ENCODE measurements at regions not wholly inside any gene's neighbourhood (a gene's known extent, or its start where the extent isn't known, plus 50 kb on each side); places are given as distances from the start of the nearest gene placed in this dataset.

DNA sequence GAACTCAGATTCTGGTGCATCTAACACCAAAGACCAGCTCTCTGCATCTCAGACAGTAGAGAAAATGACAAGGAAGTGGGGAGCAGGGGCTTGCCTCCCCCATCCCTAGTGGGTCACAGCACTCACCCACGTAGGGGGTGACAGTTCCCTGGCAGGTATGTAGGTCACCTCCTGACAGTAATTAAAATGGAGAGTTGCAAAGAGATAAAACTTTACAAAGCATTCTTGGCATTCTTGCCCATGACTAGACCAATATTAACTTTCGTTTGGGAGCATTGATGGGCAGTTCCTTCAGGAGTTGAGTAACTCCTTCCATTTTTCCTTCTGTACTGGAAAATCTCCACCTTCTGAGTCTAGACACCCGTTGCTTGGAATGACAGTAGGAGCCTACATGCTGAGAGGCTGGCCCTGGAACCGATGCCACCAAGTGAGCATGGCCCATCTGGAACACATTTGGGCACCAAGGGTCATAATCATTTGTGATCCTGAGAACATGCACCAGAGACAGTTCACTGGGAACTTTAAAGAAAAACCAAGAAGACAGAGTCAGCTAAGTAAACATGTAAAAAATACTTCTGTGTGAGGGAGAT is 81.5 kb upstream of the MSX2 start (continued):
- TF ChIP-seq, protein P1, sequence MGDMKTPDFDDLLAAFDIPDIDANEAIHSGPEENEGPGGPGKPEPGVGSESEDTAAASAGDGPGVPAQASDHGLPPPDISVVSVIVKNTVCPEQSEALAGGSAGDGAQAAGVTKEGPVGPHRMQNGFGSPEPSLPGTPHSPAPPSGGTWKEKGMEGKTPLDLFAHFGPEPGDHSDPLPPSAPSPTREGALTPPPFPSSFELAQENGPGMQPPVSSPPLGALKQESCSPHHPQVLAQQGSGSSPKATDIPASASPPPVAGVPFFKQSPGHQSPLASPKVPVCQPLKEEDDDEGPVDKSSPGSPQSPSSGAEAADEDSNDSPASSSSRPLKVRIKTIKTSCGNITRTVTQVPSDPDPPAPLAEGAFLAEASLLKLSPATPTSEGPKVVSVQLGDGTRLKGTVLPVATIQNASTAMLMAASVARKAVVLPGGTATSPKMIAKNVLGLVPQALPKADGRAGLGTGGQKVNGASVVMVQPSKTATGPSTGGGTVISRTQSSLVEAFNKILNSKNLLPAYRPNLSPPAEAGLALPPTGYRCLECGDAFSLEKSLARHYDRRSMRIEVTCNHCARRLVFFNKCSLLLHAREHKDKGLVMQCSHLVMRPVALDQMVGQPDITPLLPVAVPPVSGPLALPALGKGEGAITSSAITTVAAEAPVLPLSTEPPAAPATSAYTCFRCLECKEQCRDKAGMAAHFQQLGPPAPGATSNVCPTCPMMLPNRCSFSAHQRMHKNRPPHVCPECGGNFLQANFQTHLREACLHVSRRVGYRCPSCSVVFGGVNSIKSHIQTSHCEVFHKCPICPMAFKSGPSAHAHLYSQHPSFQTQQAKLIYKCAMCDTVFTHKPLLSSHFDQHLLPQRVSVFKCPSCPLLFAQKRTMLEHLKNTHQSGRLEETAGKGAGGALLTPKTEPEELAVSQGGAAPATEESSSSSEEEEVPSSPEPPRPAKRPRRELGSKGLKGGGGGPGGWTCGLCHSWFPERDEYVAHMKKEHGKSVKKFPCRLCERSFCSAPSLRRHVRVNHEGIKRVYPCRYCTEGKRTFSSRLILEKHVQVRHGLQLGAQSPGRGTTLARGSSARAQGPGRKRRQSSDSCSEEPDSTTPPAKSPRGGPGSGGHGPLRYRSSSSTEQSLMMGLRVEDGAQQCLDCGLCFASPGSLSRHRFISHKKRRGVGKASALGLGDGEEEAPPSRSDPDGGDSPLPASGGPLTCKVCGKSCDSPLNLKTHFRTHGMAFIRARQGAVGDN (IDR thresholded peaks at IDR 0.05): no peak
- TF ChIP-seq TCF3 (IDR thresholded peaks at IDR 0.05; ENCODE audit: borderline replicate concordance, insufficient read depth, low read depth, low read length) (no peak), CEBPB (IDR thresholded peaks at IDR 0.05; ENCODE audit: borderline replicate concordance in 1 of 2, low read depth in 2 of 2, low read length in 2 of 2) (no peak), KAT2A (conservative IDR thresholded peaks at IDR 0.05; ENCODE audit: control insufficient read depth, low read depth, low read length) (no peak), MTA2 (IDR thresholded peaks at IDR 0.05; ENCODE audit: low read depth) (no peak), KDM1A (IDR thresholded peaks at IDR 0.05; ENCODE audit: borderline replicate concordance) (no peak), ASH2L (IDR thresholded peaks at IDR 0.05; ENCODE audit: borderline replicate concordance, low read depth) (no peak), MYC (IDR thresholded peaks at IDR 0.05; ENCODE audit: insufficient read depth, insufficient read length, insufficient replicate concordance, low read length, severe bottlenecking) (no peak)

DNA sequence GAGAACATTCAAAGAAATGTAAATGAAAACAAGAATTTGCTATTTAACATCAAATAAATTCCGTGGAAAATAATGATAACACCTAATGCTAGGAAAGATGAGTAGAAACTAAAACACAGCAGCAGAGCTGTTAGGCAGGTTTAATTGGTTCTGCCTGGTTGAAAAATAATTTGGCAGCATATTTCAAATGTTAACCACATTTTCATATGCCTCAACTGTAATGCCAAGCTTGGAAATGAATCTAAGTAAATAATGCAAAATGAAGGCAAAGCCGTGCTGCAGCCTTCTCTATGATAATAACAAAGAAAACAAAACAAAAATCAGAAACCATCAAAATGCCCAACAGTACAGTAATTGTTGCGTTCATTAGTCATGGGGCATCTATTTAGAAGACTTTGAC is 79.9 kb upstream of the MSX2 start:
- WGBS (ENCODE audit: insufficient coverage, insufficient replicate concordance, low lambda C conversion rate, missing lambda C conversion rate): 11% methylated on average over 3 of the region's 3 CpGs
- no peaks in the 10 kb centered on the region for H3K36me3 ChIP-seq (ENCODE audit: control insufficient read depth in 2 of 2, insufficient read depth in 2 of 2, low read length in 1 of 2)
- no TSS peak for BruUV-seq (replicated peaks)
- H3K9ac ChIP-seq (ENCODE audit: control insufficient read depth, insufficient read depth, low read length): no peak overlapping the region
- no peak overlapping the region for H3K27ac ChIP-seq (ENCODE audit: control insufficient read depth, insufficient read depth)
- in situ Hi-C loops (cut with MboI) (no loop called here), intact Hi-C loops (cut with micrococcal nuclease; ENCODE audit: unreplicated experiment) (no loop called here)
- H3K9me3 ChIP-seq (replicated peaks; ENCODE audit: control insufficient read depth, insufficient read depth, low read length): no peaks in the 10 kb centered on the region
- FAIRE-seq (no peak), ATAC-seq (no peak), DNase-seq (ENCODE audit: low read depth, low spot score) (no peak)
- ChIA-PET POLR2A (interaction anchor here (0.6 kb wide), 1 partner anchor 820 kb away, joined by 3 read pairs; no protein-coding TSS in a partner anchor), SMC1A (ENCODE audit: uncharacterized antibody, unreplicated experiment) (interaction anchor here (0.6 kb wide), 1 partner anchor 698 kb away, joined by 4 read pairs; no protein-coding TSS in a partner anchor), RAD21 (ENCODE audit: unreplicated experiment) (no interaction called here), CTCF (interaction anchor here (0.6 to 0.9 kb wide), 3 partner anchors 9 to 601 kb away, joined by 3 to 4 read pairs (median 3); no protein-coding TSS in a partner anchor)
- no peak overlapping the region for H3K4me2 ChIP-seq (ENCODE audit: control insufficient read depth, insufficient read depth)
- H2AFZ ChIP-seq (ENCODE audit: control insufficient read depth, low read depth, low read length): no peak overlapping the region
- H4K20me1 ChIP-seq (ENCODE audit: control insufficient read depth, insufficient read depth): no peaks in the 10 kb centered on the region
- no peaks in the 10 kb centered on the region for H3K4me1 ChIP-seq (ENCODE audit: control insufficient read depth, insufficient read depth, low read length)
- no peaks in the 10 kb centered on the region for H3K27me3 ChIP-seq (replicated peaks in 1 of 2; ENCODE audit: control insufficient read depth in 2 of 2, insufficient read depth in 2 of 2, low read length in 1 of 2)
- H3K4me3 ChIP-seq: no peak overlapping the region
- no peaks in the 10 kb centered on the region for H3K79me2 ChIP-seq (ENCODE audit: control insufficient read depth, insufficient read depth, low read length)
- no peak for TF ChIP-seq WRNIP1 (IDR thresholded peaks at IDR 0.05; ENCODE audit: borderline replicate concordance, low read depth, low read length)
- TF ChIP-seq, protein P2, sequence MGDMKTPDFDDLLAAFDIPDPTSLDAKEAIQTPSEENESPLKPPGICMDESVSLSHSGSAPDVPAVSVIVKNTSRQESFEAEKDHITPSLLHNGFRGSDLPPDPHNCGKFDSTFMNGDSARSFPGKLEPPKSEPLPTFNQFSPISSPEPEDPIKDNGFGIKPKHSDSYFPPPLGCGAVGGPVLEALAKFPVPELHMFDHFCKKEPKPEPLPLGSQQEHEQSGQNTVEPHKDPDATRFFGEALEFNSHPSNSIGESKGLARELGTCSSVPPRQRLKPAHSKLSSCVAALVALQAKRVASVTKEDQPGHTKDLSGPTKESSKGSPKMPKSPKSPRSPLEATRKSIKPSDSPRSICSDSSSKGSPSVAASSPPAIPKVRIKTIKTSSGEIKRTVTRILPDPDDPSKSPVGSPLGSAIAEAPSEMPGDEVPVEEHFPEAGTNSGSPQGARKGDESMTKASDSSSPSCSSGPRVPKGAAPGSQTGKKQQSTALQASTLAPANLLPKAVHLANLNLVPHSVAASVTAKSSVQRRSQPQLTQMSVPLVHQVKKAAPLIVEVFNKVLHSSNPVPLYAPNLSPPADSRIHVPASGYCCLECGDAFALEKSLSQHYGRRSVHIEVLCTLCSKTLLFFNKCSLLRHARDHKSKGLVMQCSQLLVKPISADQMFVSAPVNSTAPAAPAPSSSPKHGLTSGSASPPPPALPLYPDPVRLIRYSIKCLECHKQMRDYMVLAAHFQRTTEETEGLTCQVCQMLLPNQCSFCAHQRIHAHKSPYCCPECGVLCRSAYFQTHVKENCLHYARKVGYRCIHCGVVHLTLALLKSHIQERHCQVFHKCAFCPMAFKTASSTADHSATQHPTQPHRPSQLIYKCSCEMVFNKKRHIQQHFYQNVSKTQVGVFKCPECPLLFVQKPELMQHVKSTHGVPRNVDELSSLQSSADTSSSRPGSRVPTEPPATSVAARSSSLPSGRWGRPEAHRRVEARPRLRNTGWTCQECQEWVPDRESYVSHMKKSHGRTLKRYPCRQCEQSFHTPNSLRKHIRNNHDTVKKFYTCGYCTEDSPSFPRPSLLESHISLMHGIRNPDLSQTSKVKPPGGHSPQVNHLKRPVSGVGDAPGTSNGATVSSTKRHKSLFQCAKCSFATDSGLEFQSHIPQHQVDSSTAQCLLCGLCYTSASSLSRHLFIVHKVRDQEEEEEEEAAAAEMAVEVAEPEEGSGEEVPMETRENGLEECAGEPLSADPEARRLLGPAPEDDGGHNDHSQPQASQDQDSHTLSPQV (IDR thresholded peaks at IDR 0.05): no peak
- TF ChIP-seq, protein P3, sequence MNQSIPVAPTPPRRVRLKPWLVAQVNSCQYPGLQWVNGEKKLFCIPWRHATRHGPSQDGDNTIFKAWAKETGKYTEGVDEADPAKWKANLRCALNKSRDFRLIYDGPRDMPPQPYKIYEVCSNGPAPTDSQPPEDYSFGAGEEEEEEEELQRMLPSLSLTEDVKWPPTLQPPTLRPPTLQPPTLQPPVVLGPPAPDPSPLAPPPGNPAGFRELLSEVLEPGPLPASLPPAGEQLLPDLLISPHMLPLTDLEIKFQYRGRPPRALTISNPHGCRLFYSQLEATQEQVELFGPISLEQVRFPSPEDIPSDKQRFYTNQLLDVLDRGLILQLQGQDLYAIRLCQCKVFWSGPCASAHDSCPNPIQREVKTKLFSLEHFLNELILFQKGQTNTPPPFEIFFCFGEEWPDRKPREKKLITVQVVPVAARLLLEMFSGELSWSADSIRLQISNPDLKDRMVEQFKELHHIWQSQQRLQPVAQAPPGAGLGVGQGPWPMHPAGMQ (IDR thresholded peaks at IDR 0.05; ENCODE audit: borderline replicate concordance): no peak

Measured in GM12878 (cell line).